ENCODE measurements at regions not wholly inside any gene's neighbourhood (a gene's known extent, or its start where the extent isn't known, plus 50 kb on each side); places are given as distances from the start of the nearest gene placed in this dataset.

DNA sequence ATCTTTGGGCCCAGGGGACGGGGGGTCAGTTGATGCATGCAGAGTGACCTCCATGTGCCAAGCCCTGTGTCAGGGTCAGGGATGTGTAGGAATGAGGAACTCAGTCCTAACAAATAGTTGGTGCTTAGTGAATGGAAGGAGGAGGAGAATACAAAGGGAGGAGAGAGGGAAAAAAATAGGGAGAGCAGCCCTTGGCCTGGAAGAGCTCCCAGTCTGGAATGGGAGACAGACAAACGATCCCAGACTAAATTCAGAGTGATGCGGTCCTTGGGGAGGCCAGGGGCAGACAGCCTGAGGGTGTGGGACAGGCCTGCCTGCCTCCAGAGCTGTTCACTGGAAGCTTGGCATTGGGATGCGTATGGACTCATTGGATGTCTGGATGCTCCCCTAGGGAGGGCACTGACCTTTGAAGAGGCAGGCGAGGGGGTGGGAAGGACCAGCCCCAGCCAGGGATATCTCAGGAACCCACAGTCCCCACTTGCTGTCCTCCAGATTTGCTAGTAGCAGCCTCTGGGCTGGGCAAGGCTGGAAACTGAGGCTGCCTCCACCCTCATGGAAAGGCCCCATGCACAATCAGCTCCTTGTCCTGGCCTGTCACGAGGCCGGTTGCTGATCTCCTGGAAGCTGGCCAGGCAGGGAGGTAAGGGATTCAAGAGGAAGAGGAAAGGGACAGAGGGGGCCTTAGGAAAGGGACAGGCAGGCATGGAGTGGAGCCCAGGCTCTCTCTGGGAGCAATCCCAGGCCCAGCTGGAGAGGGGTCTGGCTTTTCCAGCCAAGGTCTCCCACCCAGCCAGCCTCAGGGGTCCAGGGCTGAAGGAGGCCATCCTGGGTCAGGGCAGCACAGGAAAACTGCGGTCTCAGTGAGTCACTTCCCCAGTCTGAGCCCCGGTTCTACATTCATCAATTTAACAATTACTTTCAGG is 69.0 kb upstream of the GGTA1 start:
- TF ChIP-seq, protein P1, sequence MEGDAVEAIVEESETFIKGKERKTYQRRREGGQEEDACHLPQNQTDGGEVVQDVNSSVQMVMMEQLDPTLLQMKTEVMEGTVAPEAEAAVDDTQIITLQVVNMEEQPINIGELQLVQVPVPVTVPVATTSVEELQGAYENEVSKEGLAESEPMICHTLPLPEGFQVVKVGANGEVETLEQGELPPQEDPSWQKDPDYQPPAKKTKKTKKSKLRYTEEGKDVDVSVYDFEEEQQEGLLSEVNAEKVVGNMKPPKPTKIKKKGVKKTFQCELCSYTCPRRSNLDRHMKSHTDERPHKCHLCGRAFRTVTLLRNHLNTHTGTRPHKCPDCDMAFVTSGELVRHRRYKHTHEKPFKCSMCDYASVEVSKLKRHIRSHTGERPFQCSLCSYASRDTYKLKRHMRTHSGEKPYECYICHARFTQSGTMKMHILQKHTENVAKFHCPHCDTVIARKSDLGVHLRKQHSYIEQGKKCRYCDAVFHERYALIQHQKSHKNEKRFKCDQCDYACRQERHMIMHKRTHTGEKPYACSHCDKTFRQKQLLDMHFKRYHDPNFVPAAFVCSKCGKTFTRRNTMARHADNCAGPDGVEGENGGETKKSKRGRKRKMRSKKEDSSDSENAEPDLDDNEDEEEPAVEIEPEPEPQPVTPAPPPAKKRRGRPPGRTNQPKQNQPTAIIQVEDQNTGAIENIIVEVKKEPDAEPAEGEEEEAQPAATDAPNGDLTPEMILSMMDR (IDR thresholded peaks at IDR 0.05; ENCODE audit: low read depth, low read length): no peak
- TF ChIP-seq EZH2phosphoT487 (IDR thresholded peaks at IDR 0.05; ENCODE audit: low read depth): no peak
